Neuronal stem cell (in vitro differentiated cells): ENCODE measurements at regions not wholly inside any gene's neighbourhood (a gene's known extent, or its start where the extent isn't known, plus 50 kb on each side); places are given as distances from the start of the nearest gene placed in this dataset.
"Not testable (repeated sequence)": the region's sequence is repeated elsewhere in the genome, so short reads cannot be mapped to it uniquely, and the experiment has no call there.

Experiments used
- DNase-seq: peaks from one replicate; pipeline ENCODE4 v3.0.0-alpha.2; 2013; ENCODE audit warnings: low spot score
- H2AFZ ChIP-seq: one replicate; pipeline ENCODE4 v1.6.1; 2013; ENCODE audit warnings: mild to moderate bottlenecking, low read length, inconsistent platforms
- H2AK5ac ChIP-seq: 2 replicates; pipeline ENCODE4 v1.6.1; 2013; ENCODE audit warnings: low read depth, mild to moderate bottlenecking, inconsistent platforms, low read length, moderate library complexity, mixed read lengths
- H2BK120ac ChIP-seq: 2 replicates; pipeline ENCODE4 v1.6.1; 2013; ENCODE audit warnings: low read depth, mild to moderate bottlenecking, inconsistent platforms, low read length, moderate library complexity, mixed read lengths
- H2BK12ac ChIP-seq: one replicate; pipeline ENCODE4 v1.6.1; 2013; ENCODE audit warnings: low read length, inconsistent platforms
- H2BK15ac ChIP-seq: 2 replicates; pipeline ENCODE4 v1.6.1; 2013; ENCODE audit warnings: mild to moderate bottlenecking, low read length, inconsistent platforms, mixed read lengths
- H2BK5ac ChIP-seq: one replicate; pipeline ENCODE4 v1.6.1; 2013; ENCODE audit warnings: inconsistent platforms, mild to moderate bottlenecking, low read length, moderate library complexity
- H3K14ac ChIP-seq: one replicate; pipeline ENCODE4 v1.6.1; 2013; ENCODE audit warnings: low read length, inconsistent platforms
- H3K18ac ChIP-seq: 2 replicates; pipeline ENCODE4 v1.6.1; 2013; ENCODE audit warnings: low read length, inconsistent platforms
- H3K23ac ChIP-seq: 2 replicates; pipeline ENCODE4 v1.6.1; 2013; ENCODE audit warnings: low read depth, mild to moderate bottlenecking, mixed read lengths, low read length, inconsistent platforms; ENCODE audit not compliant: poor library complexity
- H3K27ac ChIP-seq: replicated peaks from 3 replicates; pipeline ENCODE4 v1.5.1; 2013; ENCODE audit warnings: low read length, inconsistent platforms
- H3K27me3 ChIP-seq, 3 experiments: 2 replicates each; pipeline ENCODE4 v1.6.1; 2013; ENCODE audit warnings: low read length in 3 of 3, mild to moderate bottlenecking in 2 of 3, inconsistent platforms in 1 of 3, low read depth in 1 of 3, mixed read lengths in 1 of 3, moderate library complexity in 1 of 3; ENCODE audit not compliant: control insufficient read depth in 3 of 3, insufficient read depth in 3 of 3
- H3K36me3 ChIP-seq, 2 donors: replicated peaks in 1 of 2; 2 replicates each; pipeline ENCODE4 v1.6.1; 2013; ENCODE audit warnings: low read length in 2 of 2; ENCODE audit not compliant: control insufficient read depth in 2 of 2, insufficient read depth in 2 of 2
- H3K4ac ChIP-seq: 2 replicates; pipeline ENCODE4 v1.6.1; 2013; ENCODE audit warnings: inconsistent platforms, mild to moderate bottlenecking, low read length, moderate library complexity
- H3K4me1 ChIP-seq, 2 donors: 1 replicate in 1 of 2; 2 replicates in 1 of 2; pipeline ENCODE4 v1.6.1; 2013; ENCODE audit warnings: low read length in 2 of 2, low read depth in 1 of 2; ENCODE audit not compliant: control insufficient read depth in 2 of 2, insufficient read depth in 1 of 2
- H3K4me2 ChIP-seq: one replicate; pipeline ENCODE4 v1.6.1; 2013; ENCODE audit warnings: mild to moderate bottlenecking, low read length, inconsistent platforms; ENCODE audit not compliant: insufficient read depth, poor library complexity, severe bottlenecking
- H3K4me3 ChIP-seq, 2 donors: 2 replicates each; pipeline ENCODE4 v1.5.1; 2013; ENCODE audit warnings: low read length in 2 of 2, mild to moderate bottlenecking in 2 of 2, inconsistent platforms in 1 of 2, moderate library complexity in 1 of 2
- H3K79me1 ChIP-seq: one replicate; pipeline ENCODE4 v1.6.1; 2013; ENCODE audit warnings: low read depth, mild to moderate bottlenecking, inconsistent platforms, low read length, moderate library complexity
- H3K9ac ChIP-seq: one replicate; pipeline ENCODE4 v1.6.1; 2013; ENCODE audit warnings: mild to moderate bottlenecking, low read depth, low read length, inconsistent platforms; ENCODE audit not compliant: poor library complexity
- H3K9me3 ChIP-seq, 2 donors: replicated peaks in 1 of 2; 2 replicates each; pipeline versions ENCODE3 to v1.6.1; 2013; ENCODE audit warnings: low read length in 2 of 2, mild to moderate bottlenecking in 2 of 2, inconsistent platforms in 1 of 2, low read depth in 1 of 2, mixed read lengths in 1 of 2, moderate library complexity in 1 of 2; ENCODE audit not compliant: control insufficient read depth in 2 of 2, insufficient read depth in 1 of 2
- H4K8ac ChIP-seq: one replicate; pipeline ENCODE4 v1.6.1; 2013; ENCODE audit warnings: low read depth, mild to moderate bottlenecking, inconsistent platforms, low read length, moderate library complexity
- H4K91ac ChIP-seq: one replicate; pipeline ENCODE4 v1.6.1; 2013; ENCODE audit warnings: low read length, low read depth, mild to moderate bottlenecking, inconsistent platforms; ENCODE audit not compliant: poor library complexity
- whole genome bisulfite sequencing, 2 donors: extraction: QIAGEN DNeasy Blood & Tissue Kit; methylation state at CpG; one replicate each; pipeline ENCODE4 v1.1.7; 2013; ENCODE audit warnings: missing lambda C conversion rate in 2 of 2, mixed read lengths in 1 of 2; ENCODE audit not compliant: insufficient read length in 2 of 2, insufficient replicate concordance in 1 of 2; ENCODE audit errors: extremely low coverage in 2 of 2; 5-methylcytosine and 5-hydroxymethylcytosine counted together

GRCh38 chr13:76586842-76587241 lies 299.4 kb downstream of the KCTD12 start:
- Histone ChIP-seq H3K79me1 (no peaks in the 10 kb centered on the region), H4K91ac (no peak overlapping the region), H3K14ac (no peak overlapping the region), H3K9ac (no peak overlapping the region), H3K36me3 (no peaks in the 10 kb centered on the region), H3K27ac (no peak overlapping the region), H3K4me3 (no peak overlapping the region), H3K9me3 (peaks cover 0 to 2% of the 10 kb centered on the region in 2 donors), H2BK12ac (no peak overlapping the region), H3K23ac (no peak overlapping the region), H2AK5ac (no peak overlapping the region), H2BK15ac (no peak overlapping the region), H3K4me2 (no peak overlapping the region), H3K27me3 (no peaks in the 10 kb centered on the region), H3K18ac (no peak overlapping the region), H2AFZ (no peak overlapping the region), H2BK120ac (no peak overlapping the region), H4K8ac (no peak overlapping the region), H3K4ac (no peak overlapping the region), H3K4me1 (no peaks in the 10 kb centered on the region), H2BK5ac (no peak overlapping the region)
- no peak for DNase-seq
- WGBS, 2 donors, result no CpG with 5 or more reads among the region's 4 CpGs

- H3K36me3 ChIP-seq, result no peaks in the 10 kb centered on the region
- no peak overlapping the region for H2BK120ac ChIP-seq
- H2BK5ac ChIP-seq, result no peak overlapping the region
- no peak overlapping the region for H2BK12ac ChIP-seq
- no peak overlapping the region for H2BK15ac ChIP-seq
- no peaks in the 10 kb centered on the region for H3K79me1 ChIP-seq
- no peak overlapping the region for H2AK5ac ChIP-seq
- no peak overlapping the region for H3K27ac ChIP-seq
- DNase-seq, result no peak
- no CpG with 5 or more reads among the region's 4 CpGs for WGBS, 2 donors
- no peaks in the 10 kb centered on the region for H3K9me3 ChIP-seq
- H3K27me3 ChIP-seq, result no peaks in the 10 kb centered on the region
- no peak overlapping the region for H4K91ac ChIP-seq
- no peak overlapping the region for H3K23ac ChIP-seq
- no peak overlapping the region for H4K8ac ChIP-seq
- no peak overlapping the region for H3K14ac ChIP-seq
- H3K4ac ChIP-seq, result no peak overlapping the region
- no peak overlapping the region for H3K4me3 ChIP-seq
- no peak overlapping the region for H3K9ac ChIP-seq
- no peak overlapping the region for H2AFZ ChIP-seq
- no peaks in the 10 kb centered on the region for H3K4me1 ChIP-seq
- no peak overlapping the region for H3K4me2 ChIP-seq
- H3K18ac ChIP-seq, result no peak overlapping the region
Measured at GRCh38 chr13:76579701-76580100, 306.5 kb downstream of the KCTD12 start.

GRCh38 chr13:76575634-76576033 lies 310.6 kb downstream of the KCTD12 start:
- H2AK5ac ChIP-seq, H3K4ac ChIP-seq, DNase-seq: not testable (repeated sequence)

GRCh38 chr13:76570510-76570971 lies 315.7 kb downstream of the KCTD12 start:
- H3K4me1 ChIP-seq, result peaks cover 0 to 1% of the 10 kb centered on the region in 2 donors
- H3K4ac ChIP-seq, result no peak overlapping the region
- H2BK120ac ChIP-seq, result no peak overlapping the region
- no peak overlapping the region for H2AK5ac ChIP-seq
- no peak overlapping the region for H3K4me2 ChIP-seq
- H2BK15ac ChIP-seq, result no peak overlapping the region
- H2BK5ac ChIP-seq, result no peak overlapping the region
- no CpG with 5 or more reads among the region's 1 CpG for WGBS, 2 donors
- no peak overlapping the region for H4K8ac ChIP-seq
- H3K18ac ChIP-seq, result no peak overlapping the region
- no peak overlapping the region for H3K14ac ChIP-seq
- DNase-seq, result no peak
- H3K9ac ChIP-seq, result no peak overlapping the region
- no peak overlapping the region for H4K91ac ChIP-seq
- H3K4me3 ChIP-seq, result no peak overlapping the region
- no peak overlapping the region for H2BK12ac ChIP-seq
- no peak overlapping the region for H3K27ac ChIP-seq
- no peaks in the 10 kb centered on the region for H3K27me3 ChIP-seq
- H3K79me1 ChIP-seq, result no peaks in the 10 kb centered on the region
- H2AFZ ChIP-seq, result no peak overlapping the region
- H3K9me3 ChIP-seq, result no peaks in the 10 kb centered on the region
- no peaks in the 10 kb centered on the region for H3K36me3 ChIP-seq
- no peak overlapping the region for H3K23ac ChIP-seq

More at GRCh38 chr13:76575634-76576033, 310.6 kb downstream of the KCTD12 start:
- H4K91ac ChIP-seq, H3K36me3 ChIP-seq, H3K27me3 ChIP-seq, H3K18ac ChIP-seq, H2BK12ac ChIP-seq, H2BK15ac ChIP-seq, H2BK120ac ChIP-seq, H2BK5ac ChIP-seq, H3K9ac ChIP-seq, H3K14ac ChIP-seq, H3K27ac ChIP-seq, H2AFZ ChIP-seq, H3K4me3 ChIP-seq, H3K9me3 ChIP-seq, H3K4me1 ChIP-seq, H3K79me1 ChIP-seq, H4K8ac ChIP-seq, H3K23ac ChIP-seq, H3K4me2 ChIP-seq: not testable (repeated sequence)
- WGBS, 2 donors, result no CpG with 5 or more reads among the region's 5 CpGs
